ENCODE measurements at regions not wholly inside any gene's neighbourhood (a gene's known extent, or its start where the extent isn't known, plus 50 kb on each side); places are given as distances from the start of the nearest gene placed in this dataset.
"Not testable (repeated sequence)": the region's sequence is repeated elsewhere in the genome, so short reads cannot be mapped to it uniquely, and the experiment has no call there.

DNA sequence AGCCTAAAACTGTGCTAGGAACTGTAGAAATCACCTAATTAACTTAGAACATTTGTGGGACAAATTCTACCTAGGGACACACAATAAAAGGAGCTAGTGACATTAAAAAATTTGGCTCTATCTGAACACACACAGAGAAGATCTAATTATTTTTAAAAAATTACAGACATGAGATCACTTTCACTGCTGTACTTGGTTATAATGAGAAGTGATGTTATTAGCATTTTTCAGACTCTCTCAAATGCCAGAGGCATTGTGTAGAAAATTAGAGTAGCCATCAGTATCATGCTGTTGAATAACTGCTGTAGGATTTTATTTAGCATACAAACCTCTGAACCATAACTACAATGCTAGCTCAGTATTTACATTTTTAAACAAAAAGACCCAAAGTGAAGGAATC lies 109.1 kb upstream of the ANK2 start:
- intact Hi-C loops (cut with micrococcal nuclease) = no loop called here

DNA sequence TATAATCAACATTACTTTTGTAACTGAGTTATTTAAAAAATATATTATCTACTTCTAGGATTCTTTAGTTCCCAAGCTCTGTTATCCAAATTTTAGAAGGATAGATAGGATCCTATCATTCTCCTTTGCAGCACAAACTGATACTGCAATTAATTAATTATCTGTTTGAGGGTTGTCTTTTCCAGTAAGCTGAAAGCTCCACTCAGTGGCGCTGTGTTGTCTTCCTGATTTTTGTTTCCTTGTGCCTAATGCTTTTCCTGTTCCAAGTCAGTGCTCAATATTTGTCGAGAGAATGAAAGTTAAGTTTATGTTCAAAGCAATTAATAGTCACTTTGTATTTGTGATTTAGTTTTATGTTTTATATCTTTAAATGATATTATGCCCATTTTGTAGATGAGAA lies 107.4 kb upstream of the ANK2 start:
- intact Hi-C loops (cut with micrococcal nuclease) = no loop called here

DNA sequence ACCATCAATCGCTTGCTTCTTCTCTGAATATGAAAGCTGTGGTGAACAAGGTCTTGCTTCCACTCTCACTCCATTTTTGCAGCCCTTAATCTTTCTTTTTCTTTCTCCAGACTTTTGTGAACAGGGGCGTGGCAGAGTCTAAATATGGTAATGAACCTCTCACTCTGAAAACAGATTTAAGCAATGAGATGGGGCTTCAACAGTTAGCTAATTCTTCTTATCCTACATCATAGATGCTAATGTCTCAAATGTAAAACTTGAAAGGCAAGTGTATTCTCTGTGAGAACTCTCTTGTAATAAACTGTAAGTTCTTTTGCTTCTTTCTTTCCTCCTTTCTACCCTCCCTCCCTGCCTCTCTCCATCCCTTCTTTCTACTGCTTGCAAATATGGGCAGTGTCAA lies 106.5 kb upstream of the ANK2 start:
- intact Hi-C loops (cut with micrococcal nuclease) = no loop called here

DNA sequence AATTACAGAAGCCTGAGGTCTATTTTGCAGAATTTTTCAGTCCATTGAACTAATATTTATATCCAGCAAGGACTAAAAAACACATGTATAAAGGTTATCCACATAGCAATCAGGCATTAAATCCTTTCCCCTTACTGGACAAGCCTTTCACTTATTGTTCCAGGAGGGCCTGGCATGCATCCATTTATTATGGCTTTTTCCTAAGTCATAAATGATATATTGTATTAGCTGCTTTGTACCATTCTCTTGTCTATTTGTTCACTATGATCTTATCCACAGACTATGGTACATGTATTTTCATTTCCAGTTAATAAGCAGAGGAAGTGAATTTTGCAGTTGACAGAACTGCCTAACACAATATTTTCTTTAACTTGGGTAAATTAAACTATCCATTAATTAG lies 105.4 kb upstream of the ANK2 start:
- intact Hi-C loops (cut with micrococcal nuclease) = no loop called here

DNA sequence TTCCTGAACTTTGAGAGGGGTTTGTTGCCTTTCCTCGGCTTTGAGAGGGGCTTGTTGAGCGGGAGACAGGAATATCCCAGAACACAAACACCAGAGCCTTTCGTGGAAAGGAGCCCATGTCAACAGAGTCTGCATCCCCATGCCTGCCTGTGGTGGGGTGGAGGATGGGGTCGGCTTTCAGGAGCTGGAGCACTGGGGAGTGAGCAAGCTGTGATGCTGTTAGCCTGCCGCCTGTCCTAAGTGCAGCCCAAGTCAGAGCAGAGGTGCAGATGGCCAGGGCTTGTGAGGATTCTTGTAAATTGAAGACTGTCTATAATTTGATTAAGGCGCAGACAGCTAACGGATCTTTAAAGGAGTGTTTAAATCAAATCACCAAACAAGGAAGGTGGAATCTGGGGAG lies 103.3 kb upstream of the ANK2 start:
- intact Hi-C loops (cut with micrococcal nuclease) = no loop called here

DNA sequence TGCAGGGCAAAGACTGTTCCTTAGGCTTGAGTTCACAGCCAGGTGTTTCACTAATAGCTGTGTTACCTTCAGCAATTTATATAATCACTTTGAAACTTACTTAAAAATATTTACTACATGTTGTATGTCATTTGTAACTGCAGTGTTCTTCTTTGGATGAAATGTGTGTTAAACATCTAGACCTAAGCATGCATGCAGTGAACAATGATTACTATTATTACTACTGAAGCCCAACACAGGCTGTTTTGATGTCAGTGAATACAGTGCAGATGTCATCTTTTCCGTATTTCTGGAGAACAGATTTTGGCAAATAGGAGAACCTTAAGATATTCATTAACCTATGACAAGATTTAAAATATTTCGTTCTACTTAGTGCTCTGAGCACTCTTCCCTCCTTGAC lies 101.8 kb upstream of the ANK2 start:
- intact Hi-C loops (cut with micrococcal nuclease) = no loop called here

DNA sequence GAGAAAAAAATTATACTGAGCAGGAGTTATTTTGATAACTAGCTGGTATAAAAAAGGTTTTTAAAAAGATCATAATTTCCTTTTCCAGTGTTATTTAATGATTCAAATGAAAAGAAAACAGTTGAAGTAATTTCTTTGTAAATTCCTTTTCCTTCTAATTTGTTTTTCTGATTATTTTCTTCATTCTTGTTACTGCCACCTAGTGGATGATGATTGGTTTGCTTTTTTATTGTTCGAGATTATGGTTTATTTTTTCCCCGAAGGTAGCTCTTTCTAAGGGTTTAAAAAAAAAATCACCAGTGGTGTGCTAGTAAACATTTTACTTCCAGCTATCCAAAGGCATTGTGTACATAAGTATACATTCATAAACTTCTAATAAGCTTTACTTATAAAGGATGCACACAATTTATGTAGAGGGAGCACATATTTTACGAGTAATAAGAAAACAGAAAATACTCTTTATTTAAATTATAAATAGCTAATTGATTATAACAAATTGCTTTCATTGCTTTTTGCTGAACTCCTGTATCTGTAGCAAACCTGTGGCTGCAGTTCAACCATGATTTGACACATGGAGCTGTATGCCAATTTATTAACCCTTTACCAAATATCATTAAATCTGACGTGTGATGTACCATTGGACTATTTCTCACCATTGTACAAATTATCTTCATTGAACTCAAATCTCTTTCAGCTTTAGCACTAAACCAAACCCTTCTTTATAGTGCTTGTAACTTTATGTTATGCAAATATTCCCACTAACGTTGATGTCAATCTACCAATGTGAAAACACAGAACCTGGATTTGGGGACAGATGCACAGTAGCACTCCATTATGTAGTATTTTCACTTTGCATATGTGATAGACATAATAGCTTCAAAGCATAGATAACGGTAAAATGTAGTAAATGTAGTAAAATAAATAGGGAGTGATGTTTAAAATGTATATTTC lies 97.8 kb upstream of the ANK2 start:
- intact Hi-C loops (cut with micrococcal nuclease) = loop anchor here (5.0 kb wide), 1 partner anchor 319 kb away; no protein-coding TSS in a partner anchor

DNA sequence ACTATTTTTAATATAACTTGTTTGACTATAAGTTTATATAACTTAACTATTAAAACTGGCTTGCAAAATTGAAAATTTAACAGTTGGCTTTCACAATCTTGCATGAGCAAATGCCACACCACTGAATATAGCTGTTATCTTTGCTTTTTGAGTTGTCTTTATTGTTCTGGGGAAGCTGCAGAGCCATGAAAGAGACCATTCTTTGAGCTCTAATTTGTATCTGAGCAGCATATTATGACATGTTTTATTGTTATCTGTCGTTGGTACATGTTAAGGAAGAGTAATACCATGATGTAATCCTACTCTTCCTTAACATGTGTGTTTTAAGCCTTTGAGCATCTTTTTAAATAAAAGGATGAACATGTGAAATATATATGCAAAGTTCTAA lies 97.1 kb upstream of the ANK2 start:
- intact Hi-C loops (cut with micrococcal nuclease) = loop anchor here (5.0 kb wide), 1 partner anchor 320 kb away; no protein-coding TSS in a partner anchor

DNA sequence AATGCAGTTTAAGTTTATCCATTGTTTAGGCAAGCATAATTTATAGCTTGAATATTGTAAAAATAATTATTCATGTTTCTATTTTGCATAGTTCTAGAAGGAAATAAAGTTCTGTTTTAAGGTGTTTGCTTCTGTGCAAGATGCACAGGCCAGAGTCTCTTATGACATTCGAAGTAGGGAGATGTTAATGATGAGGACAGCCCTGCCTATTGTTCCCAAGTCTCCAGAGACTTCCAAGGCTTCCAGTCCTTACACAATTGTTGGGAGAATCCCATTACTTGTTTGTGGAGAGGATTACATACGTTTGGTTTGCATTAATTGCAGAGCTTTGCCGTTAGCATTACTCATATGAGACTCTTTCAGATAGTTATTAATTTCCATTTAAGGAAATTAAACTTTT lies 96.2 kb upstream of the ANK2 start:
- intact Hi-C loops (cut with micrococcal nuclease) = loop anchor here (5.0 kb wide), 1 partner anchor 321 kb away; no protein-coding TSS in a partner anchor

DNA sequence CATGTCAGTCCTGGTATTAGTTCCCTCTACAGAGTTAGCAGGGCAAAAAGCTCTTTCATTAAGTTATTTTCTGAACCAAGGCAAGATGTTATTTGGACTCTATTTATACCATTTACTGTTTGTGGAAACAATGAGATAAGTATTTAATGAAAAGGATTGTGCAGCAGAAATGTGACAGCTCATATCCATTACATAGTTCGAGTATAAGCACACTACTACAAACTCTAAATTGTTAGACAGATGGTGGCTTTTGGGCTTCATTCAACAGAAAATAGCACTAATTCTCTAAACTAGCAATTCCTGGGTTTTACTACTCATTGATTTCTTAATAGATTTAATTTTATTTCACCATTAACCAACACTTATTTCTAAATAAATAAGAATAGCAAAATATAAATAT lies 95.2 kb upstream of the ANK2 start:
- intact Hi-C loops (cut with micrococcal nuclease) = loop anchor here (5.0 kb wide), 1 partner anchor 322 kb away; no protein-coding TSS in a partner anchor

DNA sequence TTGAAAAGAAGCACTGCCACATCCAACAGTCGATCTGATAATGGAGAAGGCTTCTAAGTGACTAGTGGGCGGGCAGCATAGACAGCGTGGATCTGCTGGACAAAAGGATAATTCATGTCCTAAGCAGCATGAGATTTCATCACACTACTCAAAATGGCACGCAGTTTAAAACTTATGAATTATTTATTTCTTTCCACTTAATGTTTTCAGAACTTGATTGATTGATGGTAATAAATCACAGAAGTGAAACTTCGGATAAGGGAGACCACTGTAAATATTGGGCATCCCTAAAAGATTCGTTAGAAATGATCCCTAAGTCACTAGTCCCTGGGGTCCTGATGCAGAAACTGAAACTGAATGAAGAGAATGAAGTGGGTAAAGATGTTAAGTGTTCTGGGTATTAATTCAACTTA lies 93.0 kb upstream of the ANK2 start:
- intact Hi-C loops (cut with micrococcal nuclease) = no loop called here

DNA sequence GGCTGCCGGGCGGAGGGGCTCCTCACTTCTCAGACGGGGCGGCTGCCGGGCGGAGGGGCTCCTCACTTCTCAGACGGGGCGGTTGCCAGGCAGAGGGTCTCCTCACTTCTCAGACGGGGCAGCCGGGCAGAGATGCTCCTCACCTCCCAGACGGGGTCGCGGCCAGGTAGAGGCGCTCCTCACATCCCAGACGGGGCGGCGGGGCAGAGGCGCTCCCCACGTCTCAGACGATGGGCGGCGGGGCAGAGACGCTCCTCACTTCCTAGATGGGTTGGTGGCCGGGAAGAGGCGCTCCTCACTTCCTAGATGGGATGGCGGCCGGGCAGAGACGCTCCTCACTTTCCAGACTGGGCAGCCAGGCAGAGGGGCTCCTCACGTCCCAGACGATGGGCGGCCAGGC lies 91.7 kb upstream of the ANK2 start:
- intact Hi-C loops (cut with micrococcal nuclease) = not testable (repeated sequence)

DNA sequence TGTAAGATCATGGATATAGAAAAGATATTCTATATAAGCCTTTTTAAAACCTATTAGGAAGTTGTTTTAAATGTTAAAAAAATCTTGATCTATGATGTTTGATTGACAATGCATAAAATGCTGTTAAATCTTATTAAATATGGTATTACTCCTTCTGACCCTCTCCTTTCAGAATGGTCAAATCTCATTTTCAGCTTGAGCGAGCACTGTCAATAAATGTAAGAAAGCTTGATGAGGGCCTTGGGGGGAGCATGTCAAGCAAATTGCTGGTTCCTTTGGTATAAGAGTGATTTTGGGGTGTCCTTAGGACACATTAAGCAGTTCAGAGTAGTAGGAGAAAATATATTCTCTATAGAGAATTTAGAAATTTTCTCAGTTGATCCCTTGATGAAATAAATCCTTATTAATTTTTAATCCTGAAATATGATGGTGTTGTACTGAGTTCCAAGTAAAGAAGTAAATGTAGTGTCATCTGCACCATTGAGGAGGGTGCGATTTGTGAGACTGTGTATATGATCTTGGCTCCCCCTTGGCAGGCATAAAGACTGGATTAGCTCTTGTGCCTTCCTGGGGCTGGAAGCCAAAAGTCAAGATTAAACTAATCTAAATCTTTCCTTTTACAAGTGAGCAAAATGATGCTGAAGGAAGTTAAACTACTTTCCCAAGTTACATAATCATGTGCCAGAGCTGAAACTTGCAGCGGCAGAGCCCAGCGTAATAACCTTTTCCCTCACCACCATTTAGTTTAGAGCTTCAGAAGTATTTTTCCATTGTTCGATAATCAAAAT lies 82.6 kb upstream of the ANK2 start:
- intact Hi-C loops (cut with micrococcal nuclease) = no loop called here

DNA sequence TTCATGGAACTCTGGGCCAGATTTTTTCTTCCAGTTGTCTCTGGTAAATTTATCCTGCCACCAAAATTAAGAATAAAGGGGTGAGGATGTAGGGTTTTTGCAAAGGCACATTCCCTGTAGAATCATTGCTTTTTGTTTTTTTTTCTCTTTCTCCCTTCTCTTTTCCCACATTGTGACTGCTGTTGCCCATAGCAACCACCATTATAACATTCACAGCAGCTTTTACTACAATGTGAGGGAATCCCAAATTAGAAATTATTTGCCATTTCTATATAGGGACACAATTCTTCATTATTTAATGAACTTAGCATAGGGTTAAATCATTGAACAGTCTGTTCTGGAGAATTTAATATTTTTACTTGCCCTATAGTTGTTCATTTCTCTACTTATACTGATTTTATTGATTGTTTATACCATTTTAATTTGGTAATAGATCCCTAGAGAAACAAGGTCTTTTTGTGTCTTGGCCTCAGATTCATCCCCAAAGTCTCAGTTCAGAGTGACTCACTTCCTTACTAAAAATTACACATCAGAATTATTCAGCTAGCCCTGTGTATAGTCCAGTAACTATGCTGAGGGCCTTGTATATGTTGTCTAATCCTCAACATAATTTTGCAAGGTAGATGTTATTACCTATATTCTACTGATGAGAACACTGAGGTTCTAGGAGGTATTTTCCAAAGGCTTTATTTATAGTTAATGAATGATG lies 80.8 kb upstream of the ANK2 start:
- intact Hi-C loops (cut with micrococcal nuclease) = no loop called here

DNA sequence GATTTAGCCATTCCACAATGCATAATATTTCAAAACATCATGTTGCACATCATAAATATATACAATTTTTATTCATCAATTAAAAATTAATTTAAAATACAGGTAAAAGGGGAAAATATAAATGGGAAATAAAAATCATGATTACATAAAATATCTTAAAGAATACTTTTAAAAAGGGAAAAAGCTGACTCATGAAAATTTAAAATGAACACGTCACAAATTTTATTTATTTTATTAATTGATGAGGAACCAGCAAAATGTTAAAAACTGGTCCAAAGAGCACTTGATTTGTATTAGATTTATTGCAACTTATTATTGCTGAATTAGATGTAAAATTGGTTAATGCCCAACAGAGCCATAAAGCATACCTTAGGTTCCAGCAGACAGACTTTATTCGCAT lies 78.5 kb upstream of the ANK2 start:
- intact Hi-C loops (cut with micrococcal nuclease) = no loop called here

DNA sequence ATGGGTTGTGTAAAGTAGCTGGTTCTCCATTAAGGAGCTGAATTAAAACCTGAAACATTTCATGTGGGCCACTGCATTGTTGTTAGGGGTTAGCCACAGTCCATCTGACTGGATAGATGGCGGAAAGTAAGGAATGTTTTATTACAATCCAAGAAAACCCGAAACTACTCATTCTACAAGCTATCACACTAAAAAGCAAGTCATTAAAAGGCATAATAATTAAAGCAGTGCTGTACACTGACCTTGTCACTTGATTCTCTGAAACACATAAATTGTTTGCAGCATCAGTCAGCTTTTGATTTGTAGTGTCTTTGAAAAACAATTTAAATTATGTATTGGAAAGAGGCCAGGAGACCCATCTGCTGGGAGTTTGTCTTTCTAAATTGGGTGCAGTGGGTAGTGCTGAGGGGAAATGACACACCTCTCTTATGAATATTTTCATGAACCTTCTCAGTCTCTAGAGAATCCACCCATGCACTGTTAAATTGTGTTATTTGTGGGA lies 75.7 kb upstream of the ANK2 start:
- intact Hi-C loops (cut with micrococcal nuclease) = no loop called here

DNA sequence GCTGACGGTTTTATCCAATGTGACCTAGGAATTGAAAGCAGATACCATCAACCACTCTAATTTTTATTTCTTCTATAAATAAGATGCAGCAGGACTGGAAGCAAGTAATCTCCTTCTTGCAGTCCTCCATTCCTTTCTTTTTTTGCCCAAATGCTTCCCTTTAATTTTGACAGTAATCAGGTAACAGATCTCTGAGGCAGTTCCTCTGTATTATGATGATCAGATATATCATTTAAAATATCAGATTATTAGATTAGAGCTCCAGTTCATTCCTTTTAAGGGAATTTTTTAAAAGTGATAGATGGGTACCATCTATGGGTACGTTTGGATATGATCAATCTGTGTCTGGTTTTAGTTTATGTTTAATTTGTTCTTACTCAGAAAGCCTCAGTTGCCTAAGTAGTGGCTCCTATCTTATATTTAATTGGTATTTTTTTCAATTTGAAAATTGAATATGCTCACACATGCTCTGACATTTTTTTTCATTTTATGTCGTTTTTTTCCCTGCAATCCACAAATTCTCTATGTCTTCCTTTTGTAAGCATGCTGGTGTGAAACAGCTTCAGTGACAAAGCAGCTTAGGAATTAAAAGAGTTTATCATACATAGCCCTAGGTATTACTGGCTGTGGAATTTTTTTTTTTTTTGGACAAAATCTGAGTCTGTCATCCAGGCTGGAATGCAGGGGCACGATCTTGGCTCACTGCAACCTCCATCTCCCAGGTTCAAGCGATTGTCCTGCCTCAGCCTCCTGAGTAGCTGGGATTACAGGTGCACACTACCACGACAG lies 73.7 kb upstream of the ANK2 start:
- intact Hi-C loops (cut with micrococcal nuclease) = no loop called here

DNA sequence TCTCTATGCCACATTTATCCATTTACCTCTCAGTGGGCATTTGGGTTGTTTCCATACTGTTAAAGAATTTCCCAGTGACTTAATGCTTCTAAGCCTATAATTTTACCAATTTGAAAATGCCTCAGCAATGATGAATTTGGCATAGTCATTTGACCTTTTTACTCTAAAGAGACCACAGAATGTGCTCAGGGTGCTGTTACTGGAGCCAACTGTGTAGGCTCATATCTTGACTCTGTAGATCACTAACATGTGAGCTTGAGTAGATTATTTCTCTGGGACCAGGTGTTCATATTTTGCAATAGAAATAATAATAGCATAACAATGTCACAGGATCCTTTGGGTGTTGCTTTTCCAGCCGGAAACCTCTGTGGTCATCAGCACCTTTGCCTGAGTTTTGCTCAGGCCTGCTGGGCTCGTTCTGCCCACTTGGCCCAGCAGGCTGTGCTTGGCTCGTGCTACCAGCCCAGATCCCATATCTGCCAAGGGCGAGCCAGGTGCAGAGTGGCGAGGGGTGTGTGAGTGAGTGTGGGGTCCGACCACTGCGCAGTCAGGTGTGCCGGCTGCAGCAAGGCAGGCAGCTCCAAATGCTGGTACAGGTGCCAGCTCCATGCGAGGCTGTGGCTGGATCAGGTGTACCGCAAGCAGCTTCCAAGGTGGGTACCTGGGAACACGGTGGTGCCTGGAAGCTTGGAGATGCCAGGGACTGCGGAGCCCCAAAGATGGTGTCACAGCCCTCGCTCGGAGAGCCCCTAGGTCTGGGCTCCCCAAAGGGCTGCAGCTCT lies 70.6 kb upstream of the ANK2 start:
- intact Hi-C loops (cut with micrococcal nuclease) = no loop called here

DNA sequence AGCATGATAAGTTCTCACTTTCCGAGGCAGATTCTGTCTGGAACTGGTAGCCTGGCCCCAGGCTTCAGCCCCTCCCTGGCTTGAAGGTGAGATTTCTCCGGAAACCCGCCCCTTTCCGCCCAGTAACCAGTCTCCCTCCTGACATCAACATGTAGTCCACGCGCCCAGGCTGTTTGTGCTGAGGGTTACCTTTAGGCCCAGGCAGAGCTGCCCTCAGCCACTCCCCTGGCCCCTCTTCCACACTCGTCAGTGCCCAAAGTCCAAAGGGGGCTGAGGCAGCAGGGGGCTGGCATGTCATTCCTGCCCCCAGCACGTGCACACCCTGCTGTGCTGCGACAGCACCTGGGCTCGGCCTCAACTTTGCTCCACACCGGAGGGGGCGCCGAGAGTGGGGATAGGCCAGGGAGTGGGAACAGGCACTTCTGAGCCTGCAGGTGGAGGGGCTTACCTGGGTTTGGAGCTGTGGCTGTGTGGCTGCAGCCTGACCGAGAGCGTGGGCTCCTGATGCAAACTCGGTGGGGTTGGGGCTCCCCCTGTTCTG lies 69.5 kb upstream of the ANK2 start:
- intact Hi-C loops (cut with micrococcal nuclease) = no loop called here

DNA sequence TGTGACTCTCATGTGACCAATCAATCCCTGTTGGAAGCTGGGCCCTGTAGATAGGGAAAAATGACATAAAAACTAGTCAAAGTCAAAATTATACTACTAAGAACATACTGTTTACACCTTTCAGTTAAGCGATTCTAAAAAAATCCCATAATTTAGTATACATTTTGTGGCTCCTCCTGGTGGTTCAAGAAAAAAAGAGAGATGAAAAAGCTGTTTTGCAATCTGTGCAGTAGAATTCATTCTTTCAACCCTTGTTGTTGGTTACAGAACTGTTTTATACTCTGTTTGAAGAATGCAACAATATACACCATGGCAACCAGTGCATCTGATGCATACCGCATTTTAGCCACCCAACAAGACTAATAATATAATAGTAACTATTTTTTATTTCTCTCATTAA lies 66.8 kb upstream of the ANK2 start:
- intact Hi-C loops (cut with micrococcal nuclease) = no loop called here

All from T-helper 1 cell treated with Interleukin-12 subunit alpha and Interleukin-12 subunit beta and Interleukin-4 antibody, amounts not matched to agents 30 ng/mL and 1 ng/mL, for 36 hours (primary cell).